OCI-LY1 (cell line): ENCODE measurements at regions not wholly inside any gene's neighbourhood (a gene's known extent, or its start where the extent isn't known, plus 50 kb on each side); places are given as distances from the start of the nearest gene placed in this dataset.

Experiments
- H2AFZ ChIP-seq: fragments of 200-600 bp; sonication (generic), shearing (Covaris generic); 2 replicates; pipeline ENCODE4 v1.6.0; 2014; ENCODE audit warnings: antibody characterized with exemption, mild to moderate bottlenecking, low read length
- H3F3A ChIP-seq: fragments of 200-600 bp; sonication (generic), shearing (Covaris generic); 2 replicates; pipeline ENCODE4 v1.6.0; 2014; ENCODE audit warnings: mild to moderate bottlenecking, antibody characterized with exemption, low read length, moderate library complexity; ENCODE audit not compliant: insufficient read depth
- H3K27ac ChIP-seq: fragments of 200-600 bp; sonication (generic); 2 replicates; pipeline ENCODE4 v1.5.1; 2014; ENCODE audit warnings: low read length, mixed run types, mild to moderate bottlenecking, low read depth; ENCODE audit not compliant: poor library complexity, severe bottlenecking
- H3K27me3 ChIP-seq: fragments of 200-600 bp; sonication (generic); 2 replicates; pipeline ENCODE4 v1.6.0; 2014; ENCODE audit warnings: antibody characterized with exemption, mild to moderate bottlenecking, low read length, moderate library complexity; ENCODE audit not compliant: insufficient read depth
- H3K36me3 ChIP-seq: fragments of 200-600 bp; sonication (generic); 2 replicates; pipeline ENCODE4 v1.6.1; 2014; ENCODE audit warnings: mild to moderate bottlenecking, antibody characterized with exemption, low read length, moderate library complexity, mixed read lengths; ENCODE audit not compliant: insufficient read depth
- H3K4me1 ChIP-seq: fragments of 200-600 bp; sonication (generic); 2 replicates; pipeline ENCODE4 v1.5.1; 2014; ENCODE audit warnings: mild to moderate bottlenecking, low read length, moderate library complexity; ENCODE audit not compliant: insufficient read depth, severe bottlenecking
- H3K4me2 ChIP-seq: fragments of 200-600 bp; sonication (generic), shearing (Covaris generic); 2 replicates; pipeline ENCODE4 v1.6.1; 2014; ENCODE audit warnings: low read length
- H3K4me3 ChIP-seq: fragments of 200-600 bp; sonication (generic); 2 replicates; pipeline ENCODE4 v1.5.1; 2014; ENCODE audit warnings: low read length, low read depth, mild to moderate bottlenecking, mixed read lengths; ENCODE audit not compliant: poor library complexity, severe bottlenecking
- H3K79me2 ChIP-seq: fragments of 200-600 bp; shearing (Covaris generic); 2 replicates; pipeline ENCODE4 v1.6.1; 2016; ENCODE audit warnings: mixed run types, low read length, mixed read lengths; ENCODE audit not compliant: insufficient read depth
- H3K9ac ChIP-seq: fragments of 200-600 bp; sonication (generic), shearing (Covaris generic); 2 replicates; pipeline ENCODE4 v1.6.1; 2014; ENCODE audit warnings: mild to moderate bottlenecking, low read length, mixed read lengths
- H3K9me2 ChIP-seq: fragments of 200-600 bp; sonication (generic), shearing (Covaris generic); 2 replicates; pipeline ENCODE4 v1.6.1; 2014; ENCODE audit warnings: low read depth, mild to moderate bottlenecking, low read length, mixed read lengths
- H3K9me3 ChIP-seq: fragments of 200-600 bp; shearing (Covaris generic); 2 replicates; pipeline ENCODE4 v1.6.1; 2014; ENCODE audit warnings: low read length, mixed read lengths
- H4K20me1 ChIP-seq: fragments of 200-600 bp; sonication (generic), shearing (Covaris generic); 2 replicates; pipeline ENCODE4 v1.6.0; 2016; ENCODE audit warnings: mild to moderate bottlenecking, low read length; ENCODE audit not compliant: insufficient read depth
- EZH2 ChIP-seq: fragments of 200-600 bp; sonication (generic), shearing (Covaris generic); IDR thresholded peaks from 2 replicates; pipeline ENCODE4 v1.8.0; 2017; ENCODE audit warnings: borderline replicate concordance, mixed run types, mild to moderate bottlenecking, antibody characterized with exemption, low read length, moderate library complexity, mixed read lengths
- TF ChIP-seq, protein P1 (sequence below): fragments of 200-600 bp; sonication (generic), shearing (Covaris generic); IDR thresholded peaks from 2 replicates; pipeline ENCODE4 v1.5.1; 2017; ENCODE audit warnings: mild to moderate bottlenecking, antibody characterized with exemption, low read length, moderate library complexity, mixed read lengths

- Histone ChIP-seq H3K9ac (no peak overlapping the region), H3K4me2 (no peak overlapping the region), H3K79me2 (no peaks in the 10 kb centered on the region), H3K36me3 (no peaks in the 10 kb centered on the region), H3F3A (no peaks in the 10 kb centered on the region), H3K27ac (no peak overlapping the region), H3K9me3 (no peaks in the 10 kb centered on the region), H3K27me3 (no peaks in the 10 kb centered on the region), H3K4me3 (no peak overlapping the region), H3K4me1 (no peaks in the 10 kb centered on the region), H4K20me1 (no peaks in the 10 kb centered on the region), H2AFZ (no peak overlapping the region), H3K9me2 (no peaks in the 10 kb centered on the region)
- TF ChIP-seq EZH2: no peak
- TF ChIP-seq, protein P1, sequence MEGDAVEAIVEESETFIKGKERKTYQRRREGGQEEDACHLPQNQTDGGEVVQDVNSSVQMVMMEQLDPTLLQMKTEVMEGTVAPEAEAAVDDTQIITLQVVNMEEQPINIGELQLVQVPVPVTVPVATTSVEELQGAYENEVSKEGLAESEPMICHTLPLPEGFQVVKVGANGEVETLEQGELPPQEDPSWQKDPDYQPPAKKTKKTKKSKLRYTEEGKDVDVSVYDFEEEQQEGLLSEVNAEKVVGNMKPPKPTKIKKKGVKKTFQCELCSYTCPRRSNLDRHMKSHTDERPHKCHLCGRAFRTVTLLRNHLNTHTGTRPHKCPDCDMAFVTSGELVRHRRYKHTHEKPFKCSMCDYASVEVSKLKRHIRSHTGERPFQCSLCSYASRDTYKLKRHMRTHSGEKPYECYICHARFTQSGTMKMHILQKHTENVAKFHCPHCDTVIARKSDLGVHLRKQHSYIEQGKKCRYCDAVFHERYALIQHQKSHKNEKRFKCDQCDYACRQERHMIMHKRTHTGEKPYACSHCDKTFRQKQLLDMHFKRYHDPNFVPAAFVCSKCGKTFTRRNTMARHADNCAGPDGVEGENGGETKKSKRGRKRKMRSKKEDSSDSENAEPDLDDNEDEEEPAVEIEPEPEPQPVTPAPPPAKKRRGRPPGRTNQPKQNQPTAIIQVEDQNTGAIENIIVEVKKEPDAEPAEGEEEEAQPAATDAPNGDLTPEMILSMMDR: no peak
Measured at GRCh38 chr3:76855451-76855850, 184.4 kb upstream of the ROBO2 start.

DNA sequence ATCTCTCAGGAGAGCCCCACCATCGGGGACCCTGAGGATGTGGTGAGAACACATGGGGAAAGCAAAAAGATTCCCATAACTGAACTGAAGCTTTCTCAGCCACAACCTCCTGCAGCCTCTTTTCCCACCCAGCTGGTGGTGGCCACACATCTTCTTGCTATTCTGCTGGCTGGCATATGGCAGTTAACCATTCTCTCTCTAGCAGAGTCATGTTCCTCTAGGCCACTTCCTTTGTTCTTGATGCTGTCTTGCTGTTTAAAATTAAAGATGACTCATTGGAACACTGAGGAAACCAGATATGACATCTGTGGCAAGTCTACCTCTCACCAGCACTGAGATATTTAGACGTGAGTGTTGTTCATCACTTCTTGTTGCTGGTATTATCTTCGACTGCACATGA, 180.3 kb upstream of the ROBO2 start:
- H4K20me1 ChIP-seq: no peaks in the 10 kb centered on the region
- no peaks in the 10 kb centered on the region for H3K9me3 ChIP-seq
- no peak overlapping the region for H3K27ac ChIP-seq
- H2AFZ ChIP-seq: no peak overlapping the region
- H3K9me2 ChIP-seq: no peaks in the 10 kb centered on the region
- no peaks in the 10 kb centered on the region for H3K36me3 ChIP-seq
- no peak overlapping the region for H3K4me3 ChIP-seq
- H3K27me3 ChIP-seq: no peaks in the 10 kb centered on the region
- H3K9ac ChIP-seq: no peak overlapping the region
- H3K4me1 ChIP-seq: no peaks in the 10 kb centered on the region
- H3F3A ChIP-seq: no peaks in the 10 kb centered on the region
- TF ChIP-seq, protein P1: no peak
- no peak for TF ChIP-seq EZH2
- H3K79me2 ChIP-seq: no peaks in the 10 kb centered on the region
- no peak overlapping the region for H3K4me2 ChIP-seq

GRCh38 chr3:76864355-76864754, 175.5 kb upstream of the ROBO2 start:
- H3K4me2 ChIP-seq: no peak overlapping the region
- no peaks in the 10 kb centered on the region for H3K9me3 ChIP-seq
- H3K9ac ChIP-seq: no peak overlapping the region
- no peaks in the 10 kb centered on the region for H3K79me2 ChIP-seq
- TF ChIP-seq, protein P1: no peak
- TF ChIP-seq EZH2: no peak
- no peaks in the 10 kb centered on the region for H4K20me1 ChIP-seq
- H2AFZ ChIP-seq: no peak overlapping the region
- no peak overlapping the region for H3K4me3 ChIP-seq
- H3K27me3 ChIP-seq: no peaks in the 10 kb centered on the region
- no peaks in the 10 kb centered on the region for H3K36me3 ChIP-seq
- H3F3A ChIP-seq: no peaks in the 10 kb centered on the region
- H3K27ac ChIP-seq: no peak overlapping the region
- no peaks in the 10 kb centered on the region; the same call in 1 of the 2 replicates for H3K9me2 ChIP-seq
- no peaks in the 10 kb centered on the region for H3K4me1 ChIP-seq
